Adrenal gland (tissue), 9 donors: ENCODE measurements at regions not wholly inside any gene's neighbourhood (a gene's known extent, or its start where the extent isn't known, plus 50 kb on each side); places are given as distances from the start of the nearest gene placed in this dataset.

Source experiments
- DNase-seq, 7 donors: peaks; one replicate each; pipeline ENCODE4 v3.0.0-alpha.2; 2019 to 2020
- H3K27ac ChIP-seq, 5 donors: fragments of 200-600 bp; sonication (generic) in 4 of 5; 1 replicate in 3 of 5; 2 replicates in 2 of 5; pipeline versions ENCODE4 v1.5.1 to v1.8.0; 2016 to 2020; ENCODE audit warnings: mild to moderate bottlenecking in 1 of 5
- H3K27me3 ChIP-seq: fragments of 200-600 bp; 2 replicates; pipeline ENCODE4 v1.8.0; 2021
- H3K36me3 ChIP-seq, 2 donors: fragments of 200-600 bp; replicated peaks in 1 of 2; 1 replicate in 1 of 2; 2 replicates in 1 of 2; pipeline versions ENCODE4 v1.5.1 to v1.8.0; 2018 to 2022
- H3K4me1 ChIP-seq, 2 donors: fragments of 200-600 bp; replicated peaks in 1 of 2; 1 replicate in 1 of 2; 2 replicates in 1 of 2; pipeline versions ENCODE4 v1.5.1 to v1.8.0; 2018 to 2021
- H3K4me3 ChIP-seq, 4 donors: fragments of 200-600 bp; sonication (generic) in 3 of 4; one replicate each; pipeline ENCODE4 v1.5.1; 2016 to 2018
- H3K9me3 ChIP-seq, 3 donors: fragments of 200-600 bp; sonication (generic) in 1 of 3; replicated peaks in 1 of 3; 1 replicate in 2 of 3; 2 replicates in 1 of 3; pipeline versions ENCODE4 v1.5.1 to v1.8.0; 2016 to 2021
- POLR2A ChIP-seq, 2 donors: fragments of 450-650 bp; IDR thresholded peaks; one replicate each; pipeline ENCODE4 v1.6.1; 2017; ENCODE audit warnings: antibody characterized with exemption in 2 of 2, mild to moderate bottlenecking in 2 of 2, moderate library complexity in 1 of 2
- WGBS, 4 donors: extraction: QIAGEN DNeasy Blood & Tissue Kit in 2 of 4; methylation state at CpG; one replicate each; pipeline versions ENCODE4 v1.1.5 to v1.1.7; 2013 to 2017; 5-methylcytosine and 5-hydroxymethylcytosine counted together
- intact Hi-C, 2 donors: fragments of 100-400 bp; cut with DNase I; formaldehyde crosslinking; loops; one replicate each; pipeline versions ENCODE4 v1.14.1 to v1.15.0; 2022 to 2023
- TF ChIP-seq, protein P1 (sequence below), 6 experiments: fragments of 450-650 bp in 4 of 6; fragments of 200-600 bp in 2 of 6; sonication (generic) in 1 of 6; IDR thresholded peaks; 1 replicate in 5 of 6; 2 replicates in 1 of 6; pipeline versions ENCODE4 v1.5.1 to v1.8.0; 2016 to 2021; ENCODE audit warnings: antibody characterized with exemption in 6 of 6, mild to moderate bottlenecking in 2 of 6, moderate library complexity in 1 of 6
- donor health status: healthy with polysubstance abuse.
- donor health status: Bipolar disorder and iron deficiency.
- donor health status: DM: yes; HTN: yes; CAD: no.
- donor health status: DM: no; HTN: no; CAD: no.
- donor health status: DM: no; HTN: no; CAD: no.

DNA sequence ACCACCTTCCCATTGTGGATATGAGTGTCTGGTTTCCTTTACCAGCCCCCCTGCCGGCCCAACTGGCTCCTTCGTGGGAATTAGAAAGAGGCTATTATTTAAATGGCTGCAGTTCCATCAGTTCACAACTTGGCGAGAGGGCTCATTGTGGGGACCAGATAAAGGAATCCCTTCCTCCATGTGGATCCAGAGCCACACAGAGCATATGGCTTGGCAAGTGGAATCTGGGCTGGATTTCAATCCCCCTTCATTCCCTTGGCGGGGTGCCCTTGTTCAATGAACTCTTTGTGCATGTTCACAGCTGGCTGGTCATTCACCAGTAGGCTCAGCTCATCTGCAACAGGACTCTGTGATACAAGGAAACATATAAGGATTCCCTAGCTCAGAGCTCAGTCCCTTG lies 140.6 kb downstream of the OPN5 start:
- H3K27ac ChIP-seq = no peak overlapping the region
- intact Hi-C loops = no loop called here
- H3K4me3 ChIP-seq = no peak overlapping the region
- H3K36me3 ChIP-seq = no peaks in the 10 kb centered on the region
- TF ChIP-seq, protein P1, sequence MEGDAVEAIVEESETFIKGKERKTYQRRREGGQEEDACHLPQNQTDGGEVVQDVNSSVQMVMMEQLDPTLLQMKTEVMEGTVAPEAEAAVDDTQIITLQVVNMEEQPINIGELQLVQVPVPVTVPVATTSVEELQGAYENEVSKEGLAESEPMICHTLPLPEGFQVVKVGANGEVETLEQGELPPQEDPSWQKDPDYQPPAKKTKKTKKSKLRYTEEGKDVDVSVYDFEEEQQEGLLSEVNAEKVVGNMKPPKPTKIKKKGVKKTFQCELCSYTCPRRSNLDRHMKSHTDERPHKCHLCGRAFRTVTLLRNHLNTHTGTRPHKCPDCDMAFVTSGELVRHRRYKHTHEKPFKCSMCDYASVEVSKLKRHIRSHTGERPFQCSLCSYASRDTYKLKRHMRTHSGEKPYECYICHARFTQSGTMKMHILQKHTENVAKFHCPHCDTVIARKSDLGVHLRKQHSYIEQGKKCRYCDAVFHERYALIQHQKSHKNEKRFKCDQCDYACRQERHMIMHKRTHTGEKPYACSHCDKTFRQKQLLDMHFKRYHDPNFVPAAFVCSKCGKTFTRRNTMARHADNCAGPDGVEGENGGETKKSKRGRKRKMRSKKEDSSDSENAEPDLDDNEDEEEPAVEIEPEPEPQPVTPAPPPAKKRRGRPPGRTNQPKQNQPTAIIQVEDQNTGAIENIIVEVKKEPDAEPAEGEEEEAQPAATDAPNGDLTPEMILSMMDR (IDR thresholded peaks at IDR 0.05) = no peak
- TF ChIP-seq POLR2A (IDR thresholded peaks at IDR 0.05) = no peak
- H3K27me3 ChIP-seq = peaks cover 4% of the 10 kb centered on the region
- DNase-seq = no peak
- no peaks in the 10 kb centered on the region for H3K4me1 ChIP-seq
- 63 to 81% (median 73%) methylated on average over 4 of the region's 4 CpGs for WGBS, 4 donors
- no peaks in the 10 kb centered on the region for H3K9me3 ChIP-seq

DNA sequence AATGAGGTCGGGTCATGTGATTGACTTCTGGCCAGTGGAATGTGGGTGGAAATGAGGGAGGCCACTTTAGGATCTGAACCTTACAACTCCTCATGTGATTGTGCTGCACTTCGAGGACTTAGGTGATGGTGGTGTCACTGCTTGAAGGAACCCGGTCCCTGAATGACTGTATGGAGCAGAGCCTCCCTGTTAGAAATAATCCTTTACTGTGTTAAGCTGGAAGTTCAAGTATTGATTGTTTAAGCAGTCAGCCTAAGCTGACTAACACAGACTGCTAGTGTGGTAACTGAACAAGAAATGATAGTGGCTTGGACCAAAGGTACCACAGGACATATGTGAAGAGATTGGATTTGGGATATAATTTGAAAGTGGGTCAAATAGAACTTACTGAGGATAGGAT lies 138.0 kb downstream of the OPN5 start:
- Histone ChIP-seq H3K36me3 (no peaks in the 10 kb centered on the region), H3K27ac (no peak overlapping the region), H3K4me1 (no peaks in the 10 kb centered on the region), H3K4me3 (no peak overlapping the region), H3K27me3 (peaks cover 4% of the 10 kb centered on the region), H3K9me3 (no peaks in the 10 kb centered on the region)
- WGBS, 4 donors = 71 to 88% (median 80%) methylated on average over 3 of the region's 3 CpGs
- TF ChIP-seq, protein P1 (IDR thresholded peaks at IDR 0.05) = no peak
- no peak for TF ChIP-seq POLR2A (IDR thresholded peaks at IDR 0.05)
- intact Hi-C loops = no loop called here
- DNase-seq = no peak

DNA sequence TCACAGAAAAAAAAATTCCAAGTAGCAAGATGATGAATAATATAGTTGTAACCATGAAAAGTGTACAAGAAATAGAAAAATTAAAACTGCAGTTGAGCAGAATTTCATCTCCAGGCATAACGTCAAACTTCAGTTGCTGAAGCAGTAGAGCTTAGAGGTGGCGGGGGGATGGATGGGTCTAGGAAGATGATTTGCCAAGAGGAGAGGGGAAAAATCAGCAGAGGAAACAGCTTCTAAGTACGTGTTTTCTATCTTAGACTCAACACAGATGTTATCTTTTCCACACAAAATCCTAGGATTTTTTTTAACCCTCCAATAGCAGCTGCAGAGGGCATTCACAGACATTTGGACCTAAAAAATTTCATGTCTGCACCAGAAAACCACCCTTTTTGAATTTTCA lies 136.0 kb downstream of the OPN5 start:
- Histone ChIP-seq H3K4me3 (no peak overlapping the region), H3K27me3 (peaks cover 2% of the 10 kb centered on the region), H3K4me1 (no peaks in the 10 kb centered on the region), H3K36me3 (no peaks in the 10 kb centered on the region), H3K9me3 (no peaks in the 10 kb centered on the region), H3K27ac (no peak overlapping the region)
- TF ChIP-seq, protein P1 (IDR thresholded peaks at IDR 0.05) = no peak
- no peak for TF ChIP-seq POLR2A (IDR thresholded peaks at IDR 0.05)
- DNase-seq = no peak
- intact Hi-C loops = no loop called here
- WGBS, 4 donors = 57 to 79% (median 63%) methylated on average over 3 of the region's 3 CpGs

DNA sequence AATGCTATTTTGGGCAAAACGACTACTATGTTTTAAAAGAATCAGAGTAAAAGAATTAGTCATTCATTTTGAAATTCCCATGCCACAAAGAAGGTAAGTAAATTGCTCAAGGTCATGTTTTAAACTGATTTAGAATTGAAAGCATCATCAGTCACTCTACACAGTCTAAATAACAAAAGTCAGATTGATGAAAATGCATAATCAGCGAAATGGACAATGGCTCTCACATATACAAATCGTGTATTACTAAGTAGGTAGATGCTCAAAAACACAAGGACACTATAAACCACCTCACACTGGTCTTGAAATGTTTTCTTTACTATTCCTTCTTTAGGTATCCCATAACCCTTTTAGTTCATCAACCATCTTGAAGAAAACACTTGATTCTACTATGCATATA lies 135.4 kb downstream of the OPN5 start:
- Histone ChIP-seq H3K9me3 (no peaks in the 10 kb centered on the region), H3K4me1 (no peaks in the 10 kb centered on the region), H3K27me3 (no peaks in the 10 kb centered on the region), H3K27ac (no peak overlapping the region), H3K4me3 (no peak overlapping the region), H3K36me3 (no peaks in the 10 kb centered on the region)
- no peak for DNase-seq
- intact Hi-C loops = no loop called here
- WGBS, 4 donors = 71 to 81% (median 73%) methylated on average over 3 of the region's 3 CpGs
- TF ChIP-seq, protein P1 (IDR thresholded peaks at IDR 0.05) = no peak
- no peak for TF ChIP-seq POLR2A (IDR thresholded peaks at IDR 0.05)
